ENCODE measurements at regions not wholly inside any gene's neighbourhood (a gene's known extent, or its start where the extent isn't known, plus 50 kb on each side); places are given as distances from the start of the nearest gene placed in this dataset.

- intact Hi-C loops (cut with DNase I; ENCODE audit: low total_unique reads) (no loop called here), in situ Hi-C loops (cut with MboI; ENCODE audit: low sequenced_read_pairs in 4 of 4) (no loop called here)
- TF ChIP-seq POLR2A (IDR thresholded peaks at IDR 0.05) (no peak), CTCF (IDR thresholded peaks at IDR 0.05 in 4 of 5, conservative IDR thresholded peaks at IDR 0.05 in 1 of 5) (no peak)
- Histone ChIP-seq H3K27ac (no peak overlapping the region), H3K36me3 (no peaks in the 10 kb centered on the region), H3K4me3 (no peak overlapping the region), H3K9me3 (no peaks in the 10 kb centered on the region), H3K27me3 (no peaks in the 10 kb centered on the region), H3K4me1 (no peaks in the 10 kb centered on the region)
- ATAC-seq = no peak
- DNase-seq = no peak
Measured at GRCh38 chr1:5686925-5687706, 305.1 kb downstream of the NPHP4 start.

GRCh38 chr1:5686195-5686594, 306.0 kb downstream of the NPHP4 start:
- no peak for TF ChIP-seq POLR2A (IDR thresholded peaks at IDR 0.05)
- no peak for TF ChIP-seq CTCF (IDR thresholded peaks at IDR 0.05 in 4 of 5, conservative IDR thresholded peaks at IDR 0.05 in 1 of 5)
- intact Hi-C loops (cut with DNase I; ENCODE audit: low total_unique reads) (no loop called here), in situ Hi-C loops (cut with MboI; ENCODE audit: low sequenced_read_pairs in 4 of 4) (no loop called here)
- H3K36me3 ChIP-seq = no peaks in the 10 kb centered on the region
- H3K27me3 ChIP-seq = no peaks in the 10 kb centered on the region
- no peaks in the 10 kb centered on the region for H3K4me1 ChIP-seq
- no peak overlapping the region for H3K27ac ChIP-seq
- ATAC-seq (no peak), DNase-seq (no peak)
- no peak overlapping the region for H3K4me3 ChIP-seq
- no peaks in the 10 kb centered on the region for H3K9me3 ChIP-seq

- ATAC-seq (no peak), DNase-seq (no peak)
- Histone ChIP-seq H3K9me3 (no peaks in the 10 kb centered on the region), H3K4me1 (no peaks in the 10 kb centered on the region), H3K27me3 (no peaks in the 10 kb centered on the region), H3K4me3 (no peak overlapping the region), H3K36me3 (no peaks in the 10 kb centered on the region), H3K27ac (no peak overlapping the region)
- no peak for TF ChIP-seq POLR2A (IDR thresholded peaks at IDR 0.05)
- no peak for TF ChIP-seq CTCF (IDR thresholded peaks at IDR 0.05 in 4 of 5, conservative IDR thresholded peaks at IDR 0.05 in 1 of 5)
- intact Hi-C loops (cut with DNase I; ENCODE audit: low total_unique reads) = no loop called here
- in situ Hi-C loops (cut with MboI; ENCODE audit: low sequenced_read_pairs in 4 of 4) = no loop called here
Measured at GRCh38 chr1:5685446-5686040, 306.7 kb downstream of the NPHP4 start.

GRCh38 chr1:5684791-5685190, 307.4 kb downstream of the NPHP4 start:
- H3K27me3 ChIP-seq = no peaks in the 10 kb centered on the region
- in situ Hi-C loops (cut with MboI; ENCODE audit: low sequenced_read_pairs in 4 of 4) = no loop called here
- ATAC-seq = no peak

More at GRCh38 chr1:5684791-5685190, 307.4 kb downstream of the NPHP4 start:
- no peak overlapping the region for H3K27ac ChIP-seq
- TF ChIP-seq CTCF (IDR thresholded peaks at IDR 0.05 in 4 of 5, conservative IDR thresholded peaks at IDR 0.05 in 1 of 5) (no peak), POLR2A (IDR thresholded peaks at IDR 0.05) (no peak)
- no peaks in the 10 kb centered on the region for H3K4me1 ChIP-seq
- intact Hi-C loops (cut with DNase I; ENCODE audit: low total_unique reads) = no loop called here
- no peaks in the 10 kb centered on the region for H3K9me3 ChIP-seq
- no peaks in the 10 kb centered on the region for H3K36me3 ChIP-seq
- H3K4me3 ChIP-seq = no peak overlapping the region
- no peak for DNase-seq

Measured in gastrocnemius medialis (tissue), 4 donors.